GM12878 (cell line): ENCODE measurements at regions not wholly inside any gene's neighbourhood (a gene's known extent, or its start where the extent isn't known, plus 50 kb on each side); places are given as distances from the start of the nearest gene placed in this dataset.
"Not testable (repeated sequence)": the region's sequence is repeated elsewhere in the genome, so short reads cannot be mapped to it uniquely, and the experiment has no call there.

Experiments
- DPF2 ChIP-seq: fragments of 450-650 bp; IDR thresholded peaks from 2 replicates; pipeline ENCODE4 v1.6.1; 2017; ENCODE audit warnings: mild to moderate bottlenecking
- EZH2 ChIP-seq: IDR thresholded peaks from 2 replicates; pipeline ENCODE4 v1.6.1; 2012; ENCODE audit warnings: low read depth, mild to moderate bottlenecking, control low read depth, inconsistent platforms, low read length, borderline replicate concordance; ENCODE audit not compliant: control insufficient read depth
- FOXM1 ChIP-seq: IDR thresholded peaks from 2 replicates; pipeline ENCODE4 v1.6.1; 2012; ENCODE audit warnings: low read depth, mild to moderate bottlenecking, inconsistent platforms, low read length, moderate library complexity
- NFXL1 ChIP-seq: fragments of 450-650 bp; IDR thresholded peaks from 2 replicates; pipeline ENCODE4 v1.6.1; 2017; ENCODE audit warnings: antibody characterized with exemption, mild to moderate bottlenecking, borderline replicate concordance
- SREBF1 ChIP-seq: IDR thresholded peaks from 2 replicates; pipeline ENCODE4 v1.6.1; 2012; ENCODE audit warnings: mild to moderate bottlenecking, low read length
- TCF12 ChIP-seq: IDR thresholded peaks from 2 replicates; pipeline ENCODE4 v1.6.1; 2011; ENCODE audit warnings: low read depth, mild to moderate bottlenecking, low read length
- YY1 ChIP-seq: IDR thresholded peaks from 2 replicates; pipeline ENCODE4 v1.6.1; 2011; ENCODE audit warnings: low read depth, mild to moderate bottlenecking, low read length
- TF ChIP-seq, protein P1 (sequence below): IDR thresholded peaks from 2 replicates; pipeline ENCODE4 v1.6.1; 2011; ENCODE audit warnings: low read depth, mild to moderate bottlenecking, low read length, moderate library complexity, borderline replicate concordance; ENCODE audit errors: extremely low read depth
- TF ChIP-seq, protein P2 (sequence below), 3 experiments: IDR thresholded peaks in 2 of 3; conservative IDR thresholded peaks in 1 of 3; 2 replicates each; pipeline ENCODE4 v1.5.1; 2011; ENCODE audit warnings: low read depth in 3 of 3, low read length in 3 of 3, mild to moderate bottlenecking in 3 of 3, control low read depth in 2 of 3, moderate library complexity in 2 of 3, inconsistent platforms in 1 of 3, mixed read lengths in 1 of 3; ENCODE audit not compliant: control insufficient read depth in 2 of 3, insufficient read depth in 1 of 3; ENCODE audit errors: extremely low read depth in 1 of 3
- TF ChIP-seq, protein P3 (sequence below): fragments of 450-650 bp; IDR thresholded peaks from 2 replicates; pipeline ENCODE4 v1.6.1; 2016; ENCODE audit warnings: mild to moderate bottlenecking
- TF ChIP-seq, protein P4 (sequence below): fragments of 450-650 bp; IDR thresholded peaks from 2 replicates; pipeline ENCODE4 v1.6.1; 2018; ENCODE audit warnings: borderline replicate concordance, mild to moderate bottlenecking; ENCODE audit not compliant: partially characterized antibody
- TF ChIP-seq, protein P5 (sequence below): IDR thresholded peaks from 2 replicates; pipeline ENCODE4 v1.6.1; 2012; ENCODE audit warnings: low read depth, low read length, improper control_type of control experiment

DNA sequence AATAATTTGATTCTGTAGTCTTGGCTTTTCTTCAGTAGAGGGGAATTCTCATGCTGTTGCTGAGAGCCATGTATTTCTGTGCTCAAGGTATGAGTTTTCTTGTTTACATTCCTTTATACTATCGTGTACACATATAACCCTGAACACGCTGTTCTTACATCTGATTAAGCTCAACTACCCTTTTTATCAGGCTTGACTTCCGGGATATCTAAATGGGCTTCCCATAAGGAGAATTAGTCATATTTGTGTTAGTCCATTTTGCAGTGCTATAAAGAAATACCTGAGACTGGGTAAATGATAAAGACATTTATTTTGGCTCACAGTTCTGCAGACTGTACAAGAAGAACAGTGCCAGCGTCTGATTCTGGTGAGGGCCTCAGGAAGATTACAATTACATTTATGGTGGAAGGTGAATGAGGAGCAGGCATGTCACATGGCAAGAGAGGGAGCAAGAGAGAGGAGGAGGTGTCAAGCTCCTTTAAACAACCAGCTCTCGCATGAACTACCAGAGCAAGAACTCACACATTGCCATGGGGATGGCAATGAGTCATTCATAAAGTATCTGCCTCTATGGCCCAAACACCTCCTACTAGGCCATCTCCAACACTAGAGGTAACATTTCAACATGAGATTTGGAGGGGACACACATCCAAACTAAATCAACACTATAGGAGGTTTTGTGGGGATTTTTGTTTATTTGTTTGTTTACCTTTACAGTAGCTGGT is 118.2 kb downstream of the LIMS4 start:
- TF ChIP-seq, protein P1, sequence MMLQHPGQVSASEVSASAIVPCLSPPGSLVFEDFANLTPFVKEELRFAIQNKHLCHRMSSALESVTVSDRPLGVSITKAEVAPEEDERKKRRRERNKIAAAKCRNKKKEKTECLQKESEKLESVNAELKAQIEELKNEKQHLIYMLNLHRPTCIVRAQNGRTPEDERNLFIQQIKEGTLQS, result not testable (repeated sequence)
- TF ChIP-seq, protein P2, sequence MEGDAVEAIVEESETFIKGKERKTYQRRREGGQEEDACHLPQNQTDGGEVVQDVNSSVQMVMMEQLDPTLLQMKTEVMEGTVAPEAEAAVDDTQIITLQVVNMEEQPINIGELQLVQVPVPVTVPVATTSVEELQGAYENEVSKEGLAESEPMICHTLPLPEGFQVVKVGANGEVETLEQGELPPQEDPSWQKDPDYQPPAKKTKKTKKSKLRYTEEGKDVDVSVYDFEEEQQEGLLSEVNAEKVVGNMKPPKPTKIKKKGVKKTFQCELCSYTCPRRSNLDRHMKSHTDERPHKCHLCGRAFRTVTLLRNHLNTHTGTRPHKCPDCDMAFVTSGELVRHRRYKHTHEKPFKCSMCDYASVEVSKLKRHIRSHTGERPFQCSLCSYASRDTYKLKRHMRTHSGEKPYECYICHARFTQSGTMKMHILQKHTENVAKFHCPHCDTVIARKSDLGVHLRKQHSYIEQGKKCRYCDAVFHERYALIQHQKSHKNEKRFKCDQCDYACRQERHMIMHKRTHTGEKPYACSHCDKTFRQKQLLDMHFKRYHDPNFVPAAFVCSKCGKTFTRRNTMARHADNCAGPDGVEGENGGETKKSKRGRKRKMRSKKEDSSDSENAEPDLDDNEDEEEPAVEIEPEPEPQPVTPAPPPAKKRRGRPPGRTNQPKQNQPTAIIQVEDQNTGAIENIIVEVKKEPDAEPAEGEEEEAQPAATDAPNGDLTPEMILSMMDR (IDR thresholded peaks at IDR 0.05 in 2 of 3, conservative IDR thresholded peaks at IDR 0.05 in 1 of 3; ENCODE audit: control insufficient read depth in 2 of 3, extremely low read depth in 1 of 3, insufficient read depth in 1 of 3, low read depth in 3 of 3, low read length in 3 of 3), result not testable (repeated sequence)
- not testable (repeated sequence) for TF ChIP-seq NFXL1, FOXM1, EZH2, TCF12, DPF2, YY1, SREBF1
- TF ChIP-seq, protein P3, sequence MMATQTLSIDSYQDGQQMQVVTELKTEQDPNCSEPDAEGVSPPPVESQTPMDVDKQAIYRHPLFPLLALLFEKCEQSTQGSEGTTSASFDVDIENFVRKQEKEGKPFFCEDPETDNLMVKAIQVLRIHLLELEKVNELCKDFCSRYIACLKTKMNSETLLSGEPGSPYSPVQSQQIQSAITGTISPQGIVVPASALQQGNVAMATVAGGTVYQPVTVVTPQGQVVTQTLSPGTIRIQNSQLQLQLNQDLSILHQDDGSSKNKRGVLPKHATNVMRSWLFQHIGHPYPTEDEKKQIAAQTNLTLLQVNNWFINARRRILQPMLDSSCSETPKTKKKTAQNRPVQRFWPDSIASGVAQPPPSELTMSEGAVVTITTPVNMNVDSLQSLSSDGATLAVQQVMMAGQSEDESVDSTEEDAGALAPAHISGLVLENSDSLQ, result not testable (repeated sequence)
- TF ChIP-seq, protein P4, sequence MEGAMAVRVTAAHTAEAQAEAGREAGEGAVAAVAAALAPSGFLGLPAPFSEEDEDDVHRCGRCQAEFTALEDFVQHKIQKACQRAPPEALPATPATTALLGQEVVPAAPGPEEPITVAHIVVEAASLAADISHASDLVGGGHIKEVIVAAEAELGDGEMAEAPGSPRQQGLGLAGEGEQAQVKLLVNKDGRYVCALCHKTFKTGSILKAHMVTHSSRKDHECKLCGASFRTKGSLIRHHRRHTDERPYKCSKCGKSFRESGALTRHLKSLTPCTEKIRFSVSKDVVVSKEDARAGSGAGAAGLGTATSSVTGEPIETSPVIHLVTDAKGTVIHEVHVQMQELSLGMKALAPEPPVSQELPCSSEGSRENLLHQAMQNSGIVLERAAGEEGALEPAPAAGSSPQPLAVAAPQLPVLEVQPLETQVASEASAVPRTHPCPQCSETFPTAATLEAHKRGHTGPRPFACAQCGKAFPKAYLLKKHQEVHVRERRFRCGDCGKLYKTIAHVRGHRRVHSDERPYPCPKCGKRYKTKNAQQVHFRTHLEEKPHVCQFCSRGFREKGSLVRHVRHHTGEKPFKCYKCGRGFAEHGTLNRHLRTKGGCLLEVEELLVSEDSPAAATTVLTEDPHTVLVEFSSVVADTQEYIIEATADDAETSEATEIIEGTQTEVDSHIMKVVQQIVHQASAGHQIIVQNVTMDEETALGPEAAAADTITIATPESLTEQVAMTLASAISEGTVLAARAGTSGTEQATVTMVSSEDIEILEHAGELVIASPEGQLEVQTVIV, result not testable (repeated sequence)
- TF ChIP-seq, protein P5, sequence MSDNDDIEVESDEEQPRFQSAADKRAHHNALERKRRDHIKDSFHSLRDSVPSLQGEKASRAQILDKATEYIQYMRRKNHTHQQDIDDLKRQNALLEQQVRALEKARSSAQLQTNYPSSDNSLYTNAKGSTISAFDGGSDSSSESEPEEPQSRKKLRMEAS, result not testable (repeated sequence)
